ENCODE measurements at regions not wholly inside any gene's neighbourhood (a gene's known extent, or its start where the extent isn't known, plus 50 kb on each side); places are given as distances from the start of the nearest gene placed in this dataset.

DNA sequence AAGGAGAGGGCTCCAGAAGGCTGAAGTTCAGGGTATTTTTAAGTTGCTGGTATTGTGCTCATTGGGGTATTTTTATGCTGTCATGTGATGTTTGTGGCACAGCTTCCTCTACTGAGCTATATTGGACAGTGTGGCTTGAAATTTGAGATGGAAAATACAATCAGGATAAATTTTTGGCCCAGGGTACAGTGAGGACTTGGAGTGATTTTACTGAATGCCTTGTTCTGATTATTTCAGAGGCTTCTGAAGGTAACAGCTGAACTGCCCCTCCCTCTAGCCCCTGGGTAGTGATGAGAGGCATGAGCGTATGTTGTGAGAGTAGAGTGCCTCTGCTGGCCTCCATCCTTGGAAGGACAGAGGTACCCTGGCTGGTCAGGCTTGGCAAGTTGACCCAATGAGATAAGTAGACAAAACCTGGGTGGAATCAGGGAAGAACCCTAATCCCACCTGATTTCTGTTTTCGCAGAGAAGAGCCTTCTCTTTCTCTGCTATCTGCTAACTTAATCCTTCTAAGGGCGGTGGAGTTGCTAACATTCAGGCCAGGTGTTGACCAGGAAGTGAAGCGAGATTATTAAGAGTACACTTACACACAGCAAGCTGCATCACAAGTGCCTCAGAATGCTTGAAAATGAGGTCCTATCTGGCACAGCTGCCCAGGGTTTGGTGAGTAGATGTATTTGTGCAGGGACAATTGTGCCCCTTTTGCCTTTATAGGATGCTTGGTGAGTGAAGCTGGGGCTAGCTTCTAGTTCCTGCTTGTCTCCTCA lies 98.1 kb upstream of the CLSTN2 start:
- TF ChIP-seq, protein P1, sequence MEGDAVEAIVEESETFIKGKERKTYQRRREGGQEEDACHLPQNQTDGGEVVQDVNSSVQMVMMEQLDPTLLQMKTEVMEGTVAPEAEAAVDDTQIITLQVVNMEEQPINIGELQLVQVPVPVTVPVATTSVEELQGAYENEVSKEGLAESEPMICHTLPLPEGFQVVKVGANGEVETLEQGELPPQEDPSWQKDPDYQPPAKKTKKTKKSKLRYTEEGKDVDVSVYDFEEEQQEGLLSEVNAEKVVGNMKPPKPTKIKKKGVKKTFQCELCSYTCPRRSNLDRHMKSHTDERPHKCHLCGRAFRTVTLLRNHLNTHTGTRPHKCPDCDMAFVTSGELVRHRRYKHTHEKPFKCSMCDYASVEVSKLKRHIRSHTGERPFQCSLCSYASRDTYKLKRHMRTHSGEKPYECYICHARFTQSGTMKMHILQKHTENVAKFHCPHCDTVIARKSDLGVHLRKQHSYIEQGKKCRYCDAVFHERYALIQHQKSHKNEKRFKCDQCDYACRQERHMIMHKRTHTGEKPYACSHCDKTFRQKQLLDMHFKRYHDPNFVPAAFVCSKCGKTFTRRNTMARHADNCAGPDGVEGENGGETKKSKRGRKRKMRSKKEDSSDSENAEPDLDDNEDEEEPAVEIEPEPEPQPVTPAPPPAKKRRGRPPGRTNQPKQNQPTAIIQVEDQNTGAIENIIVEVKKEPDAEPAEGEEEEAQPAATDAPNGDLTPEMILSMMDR (conservative IDR thresholded peaks at IDR 0.05): no peak
- H3K27ac ChIP-seq: no peak overlapping the region

DNA sequence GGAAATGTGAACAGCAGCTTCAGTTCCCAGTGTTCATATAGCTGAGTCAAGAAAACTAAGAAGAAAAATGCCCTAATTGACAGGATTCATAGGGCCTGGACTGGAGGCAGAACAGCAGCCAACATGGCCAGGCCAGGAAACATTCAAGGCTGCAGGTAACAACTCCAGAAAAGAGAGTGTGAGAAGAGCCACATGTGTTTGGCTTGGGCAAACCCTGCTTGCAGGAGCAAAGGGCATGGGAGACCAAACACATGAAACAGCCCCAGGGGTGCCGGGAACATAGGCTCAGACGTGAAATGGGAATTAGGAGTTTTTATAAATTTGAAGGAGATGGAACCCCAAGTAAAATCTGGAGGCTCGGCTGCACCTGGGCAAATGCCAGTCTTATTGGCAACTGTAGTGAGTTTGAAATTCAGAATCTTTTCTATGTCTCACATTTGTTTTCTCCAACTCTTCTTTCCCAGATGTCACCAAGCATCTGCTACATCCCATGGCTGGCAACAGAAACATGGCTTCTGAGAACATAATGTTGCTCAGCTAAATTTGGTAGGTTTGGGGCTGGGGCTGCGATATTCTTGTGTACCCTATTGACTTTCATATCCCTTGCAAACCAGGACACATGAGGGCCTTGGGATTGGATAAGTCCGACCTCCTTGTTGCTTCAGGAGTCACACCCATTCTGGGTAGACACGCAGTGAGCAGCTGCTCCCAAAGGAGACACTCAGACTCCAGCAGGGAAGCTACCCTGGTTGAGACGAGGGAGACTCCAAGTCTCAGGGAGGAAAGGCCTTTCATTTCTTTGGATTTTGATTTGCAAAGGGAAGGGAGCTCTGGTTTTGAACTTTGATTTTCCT lies 98.9 kb upstream of the CLSTN2 start:
- TF ChIP-seq, protein P1 (conservative IDR thresholded peaks at IDR 0.05): no peak

DNA sequence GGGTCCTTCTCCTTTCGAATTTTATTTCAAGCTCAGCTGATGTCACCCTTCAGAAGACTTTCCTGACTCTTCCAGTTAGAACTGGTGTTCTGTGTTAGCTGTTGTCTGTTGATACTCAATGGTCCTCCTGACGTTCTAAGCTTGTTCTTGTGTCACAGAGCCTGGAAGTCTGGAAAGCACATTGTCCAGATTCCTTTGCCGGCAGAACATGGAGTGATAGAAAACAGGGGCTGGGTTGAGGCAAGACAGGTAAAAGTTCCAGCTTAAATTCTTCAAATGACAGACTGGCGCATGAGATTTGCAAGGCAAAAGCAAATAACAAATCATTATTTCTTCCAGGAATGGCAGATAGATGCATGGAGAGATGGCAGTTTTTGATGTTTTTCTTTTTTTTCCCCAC lies 102.0 kb upstream of the CLSTN2 start:
- no peak overlapping the region for H3K27ac ChIP-seq
- TF ChIP-seq, protein P1 (conservative IDR thresholded peaks at IDR 0.05): no peak

More for the DNA sequence above, 98.9 kb upstream of the CLSTN2 start:
- no peak overlapping the region for H3K27ac ChIP-seq

DNA sequence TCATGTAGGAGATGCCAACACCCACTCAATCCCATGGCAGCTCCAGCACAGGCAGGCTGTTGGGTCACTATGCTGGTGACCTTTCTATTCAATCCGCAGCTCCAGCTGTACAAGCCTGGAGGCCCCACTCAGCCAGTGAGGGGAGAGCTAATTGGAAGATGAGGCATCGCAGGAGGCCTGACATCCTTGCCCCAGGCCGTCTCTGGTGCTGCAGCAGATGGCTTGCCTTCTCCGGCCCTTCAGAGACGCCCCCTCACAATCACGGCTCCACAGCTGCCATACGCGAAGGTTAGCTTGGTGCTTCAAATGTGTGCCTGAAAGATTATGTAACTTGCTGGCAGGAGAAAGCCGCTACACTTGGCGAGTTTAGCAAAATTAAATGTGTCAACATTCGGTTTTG lies 104.2 kb upstream of the CLSTN2 start:
- TF ChIP-seq, protein P1 (conservative IDR thresholded peaks at IDR 0.05): no peak
- no peak overlapping the region for H3K27ac ChIP-seq

DNA sequence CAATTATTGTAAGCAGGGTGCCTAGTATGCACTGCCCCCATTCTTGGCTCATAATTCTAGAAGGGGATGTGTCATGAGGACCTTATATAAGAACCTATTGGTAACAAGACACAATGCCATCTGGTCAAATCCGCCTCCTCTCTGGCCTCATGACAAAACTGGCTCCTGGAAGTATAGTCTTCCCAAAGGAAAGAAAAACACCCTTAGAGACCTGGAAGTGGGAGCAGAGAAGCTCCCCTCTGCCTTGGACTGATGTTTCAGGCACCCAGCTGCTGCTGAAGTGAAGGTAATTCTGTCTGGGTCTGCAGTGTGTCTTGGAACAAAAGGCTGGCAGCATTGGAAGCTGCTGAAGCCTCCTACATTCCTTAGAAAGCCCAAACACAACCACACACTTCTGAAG lies 107.2 kb upstream of the CLSTN2 start:
- TF ChIP-seq, protein P1 (conservative IDR thresholded peaks at IDR 0.05): no peak
- H3K27ac ChIP-seq: no peak overlapping the region

DNA sequence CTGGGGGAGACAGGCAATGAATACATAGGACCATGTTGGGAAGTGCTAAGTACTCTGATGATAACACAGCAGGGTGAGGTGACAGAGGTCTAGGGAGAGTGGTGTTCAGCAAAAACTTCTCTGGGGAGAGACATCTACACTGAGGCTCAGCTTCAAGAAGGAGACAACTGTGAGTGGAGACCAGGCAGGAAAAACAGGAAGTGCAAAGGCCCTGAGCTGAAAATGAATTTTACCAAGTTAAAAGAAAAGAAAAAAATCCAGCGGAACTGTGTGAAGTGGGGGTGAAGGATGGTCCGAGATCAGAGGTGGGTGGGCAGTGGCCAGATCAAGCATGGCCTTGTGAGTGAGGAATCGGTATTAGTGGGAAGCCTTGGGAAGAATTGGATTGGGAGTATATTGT lies 110.1 kb upstream of the CLSTN2 start:
- no peak overlapping the region for H3K27ac ChIP-seq
- TF ChIP-seq, protein P1 (conservative IDR thresholded peaks at IDR 0.05): no peak

DNA sequence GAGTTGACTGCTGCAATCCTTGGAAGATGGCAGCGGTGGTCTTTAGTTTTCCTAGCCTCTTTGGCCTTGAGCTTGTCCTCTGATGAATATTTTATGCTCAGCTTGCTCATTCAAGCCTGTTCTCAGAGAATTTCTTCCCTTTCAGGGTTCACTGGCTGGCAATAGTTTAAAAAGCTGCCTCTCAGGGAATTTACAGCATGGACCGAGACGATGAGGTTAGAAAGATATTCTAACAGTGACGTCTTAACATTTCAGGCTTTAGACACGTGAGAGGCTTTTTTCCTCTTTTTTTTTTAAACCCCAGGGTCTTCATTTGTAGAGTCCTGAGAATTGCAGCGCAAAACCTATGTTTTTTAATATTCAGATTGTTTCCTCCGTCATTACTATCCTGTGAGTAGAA lies 120.3 kb upstream of the CLSTN2 start:
- no peak overlapping the region for H3K27ac ChIP-seq
- TF ChIP-seq, protein P1 (conservative IDR thresholded peaks at IDR 0.05): no peak
